ENCODE measurements at regions not wholly inside any gene's neighbourhood (a gene's known extent, or its start where the extent isn't known, plus 50 kb on each side); places are given as distances from the start of the nearest gene placed in this dataset.

- TF ChIP-seq POLR2A (IDR thresholded peaks at IDR 0.05), result no peak
- TF ChIP-seq, protein P1, sequence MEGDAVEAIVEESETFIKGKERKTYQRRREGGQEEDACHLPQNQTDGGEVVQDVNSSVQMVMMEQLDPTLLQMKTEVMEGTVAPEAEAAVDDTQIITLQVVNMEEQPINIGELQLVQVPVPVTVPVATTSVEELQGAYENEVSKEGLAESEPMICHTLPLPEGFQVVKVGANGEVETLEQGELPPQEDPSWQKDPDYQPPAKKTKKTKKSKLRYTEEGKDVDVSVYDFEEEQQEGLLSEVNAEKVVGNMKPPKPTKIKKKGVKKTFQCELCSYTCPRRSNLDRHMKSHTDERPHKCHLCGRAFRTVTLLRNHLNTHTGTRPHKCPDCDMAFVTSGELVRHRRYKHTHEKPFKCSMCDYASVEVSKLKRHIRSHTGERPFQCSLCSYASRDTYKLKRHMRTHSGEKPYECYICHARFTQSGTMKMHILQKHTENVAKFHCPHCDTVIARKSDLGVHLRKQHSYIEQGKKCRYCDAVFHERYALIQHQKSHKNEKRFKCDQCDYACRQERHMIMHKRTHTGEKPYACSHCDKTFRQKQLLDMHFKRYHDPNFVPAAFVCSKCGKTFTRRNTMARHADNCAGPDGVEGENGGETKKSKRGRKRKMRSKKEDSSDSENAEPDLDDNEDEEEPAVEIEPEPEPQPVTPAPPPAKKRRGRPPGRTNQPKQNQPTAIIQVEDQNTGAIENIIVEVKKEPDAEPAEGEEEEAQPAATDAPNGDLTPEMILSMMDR (IDR thresholded peaks at IDR 0.05), result no peak
- no peak for DNase-seq
- no peak overlapping the region for H3K27ac ChIP-seq
- no peaks in the 10 kb centered on the region for H3K27me3 ChIP-seq
- no peaks in the 10 kb centered on the region for H3K4me1 ChIP-seq
- H3K4me3 ChIP-seq, result no peak overlapping the region
- H3K36me3 ChIP-seq, result no peaks in the 10 kb centered on the region
- no peaks in the 10 kb centered on the region for H3K9me3 ChIP-seq
Observed at GRCh38 chr6:113742342-113742741, 114.8 kb upstream of the MARCKS start.

- no peak overlapping the region for H3K27ac ChIP-seq
- H3K9me3 ChIP-seq, result no peaks in the 10 kb centered on the region
- no peaks in the 10 kb centered on the region for H3K4me1 ChIP-seq
- no peaks in the 10 kb centered on the region for H3K27me3 ChIP-seq
- TF ChIP-seq POLR2A (IDR thresholded peaks at IDR 0.05), result no peak
- TF ChIP-seq, protein P1 (IDR thresholded peaks at IDR 0.05), result no peak
- H3K36me3 ChIP-seq, result no peaks in the 10 kb centered on the region
- no peak for DNase-seq
- no peak overlapping the region for H3K4me3 ChIP-seq
Observed at GRCh38 chr6:113744861-113745260, 112.3 kb upstream of the MARCKS start.

DNA sequence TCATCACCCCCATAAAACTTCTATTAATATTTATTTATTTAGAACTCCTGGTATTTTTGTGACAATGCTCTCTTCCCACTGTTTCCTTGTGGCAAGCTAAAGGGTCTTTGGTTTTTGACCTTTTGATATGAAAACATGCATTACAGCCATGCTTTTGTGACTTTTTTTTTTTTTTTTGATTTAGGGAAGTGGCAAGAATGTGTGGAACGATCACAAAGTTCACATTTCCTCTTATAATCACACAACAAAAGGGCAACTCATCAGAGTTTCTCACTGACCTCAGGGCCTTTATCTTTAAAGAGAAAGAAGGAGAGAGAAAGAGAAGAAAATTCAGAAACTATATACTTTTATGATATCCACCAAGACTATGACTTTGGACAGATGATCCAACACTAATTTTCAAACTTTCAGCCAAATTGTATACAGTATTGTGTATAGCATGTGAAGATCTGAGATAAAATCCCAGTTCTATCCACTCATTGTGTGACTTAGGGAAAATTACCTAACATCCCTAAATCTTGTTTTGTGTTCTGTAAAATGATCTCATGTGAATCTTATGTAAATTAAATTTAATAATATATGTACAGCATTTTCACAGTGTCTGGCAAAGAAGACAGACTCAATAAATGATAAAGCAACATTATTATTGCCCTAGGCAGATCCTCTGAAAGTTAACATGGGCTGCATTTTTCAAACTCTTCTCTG, 106.8 kb upstream of the MARCKS start:
- Histone ChIP-seq H3K9me3 (no peaks in the 10 kb centered on the region), H3K4me3 (no peak overlapping the region), H3K27me3 (no peaks in the 10 kb centered on the region), H3K27ac (no peak overlapping the region), H3K36me3 (no peaks in the 10 kb centered on the region), H3K4me1 (no peaks in the 10 kb centered on the region)
- DNase-seq, result no peak
- TF ChIP-seq, protein P1 (IDR thresholded peaks at IDR 0.05), result no peak
- TF ChIP-seq POLR2A (IDR thresholded peaks at IDR 0.05), result no peak

DNA sequence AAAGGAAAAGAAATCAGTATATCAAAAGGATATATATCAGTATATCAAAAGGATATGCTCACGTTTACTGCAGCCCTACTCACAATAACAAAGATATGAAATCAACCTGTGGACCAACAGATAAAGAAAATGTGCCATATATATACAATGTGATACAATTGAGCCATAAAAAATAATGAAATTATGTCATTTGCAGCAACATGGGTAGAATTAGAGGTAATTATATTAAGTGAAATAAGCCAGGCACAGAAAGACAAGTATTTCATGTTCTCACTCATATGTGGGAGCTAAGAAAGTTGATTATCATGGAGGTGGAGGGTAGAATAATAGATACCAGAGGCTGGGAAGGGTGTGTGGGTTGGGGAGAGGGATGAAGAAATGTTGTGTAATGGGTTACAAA, 102.9 kb upstream of the MARCKS start:
- TF ChIP-seq POLR2A (IDR thresholded peaks at IDR 0.05), result no peak
- TF ChIP-seq, protein P1 (IDR thresholded peaks at IDR 0.05), result no peak
- no peaks in the 10 kb centered on the region for H3K4me1 ChIP-seq
- no peak overlapping the region for H3K27ac ChIP-seq
- H3K4me3 ChIP-seq, result no peak overlapping the region
- DNase-seq, result no peak
- no peaks in the 10 kb centered on the region for H3K9me3 ChIP-seq
- no peaks in the 10 kb centered on the region for H3K36me3 ChIP-seq
- no peaks in the 10 kb centered on the region for H3K27me3 ChIP-seq

GRCh38 chr6:113755449-113756289, 101.5 kb upstream of the MARCKS start:
- Histone ChIP-seq H3K4me3 (no peak overlapping the region), H3K4me1 (no peaks in the 10 kb centered on the region), H3K27ac (no peak overlapping the region), H3K27me3 (no peaks in the 10 kb centered on the region), H3K9me3 (no peaks in the 10 kb centered on the region), H3K36me3 (no peaks in the 10 kb centered on the region)
- TF ChIP-seq POLR2A (IDR thresholded peaks at IDR 0.05), result no peak
- TF ChIP-seq, protein P1 (IDR thresholded peaks at IDR 0.05), result no peak
- DNase-seq, result peak in 1 of 3 donors; percentile 24
